ENCODE measurements at regions not wholly inside any gene's neighbourhood (a gene's known extent, or its start where the extent isn't known, plus 50 kb on each side); places are given as distances from the start of the nearest gene placed in this dataset.
A peak's percentile ranks its signal among the peaks of the same experiment; 100 is the strongest.

GRCh38 chr6:134819863-134820800, 129.8 kb downstream of the ALDH8A1 start:
- Histone ChIP-seq H3K4me3 (ENCODE audit: low read depth, low read length) (no peak overlapping the region), H3K4me2 (ENCODE audit: low read length) (no peak overlapping the region), H2AFZ (no peak overlapping the region), H3K9ac (no peak overlapping the region), H3K36me3 (ENCODE audit: control insufficient read depth, insufficient read depth, low read length) (no peaks in the 10 kb centered on the region), H3K79me2 (no peaks in the 10 kb centered on the region), H3K27ac (peak overlapping the region; percentile 7), H3K9me3 (ENCODE audit: control insufficient read depth, low read length) (no peaks in the 10 kb centered on the region), H3K4me1 (peaks cover 45% of the 10 kb centered on the region), H3K27me3 (ENCODE audit: control insufficient read depth, insufficient read depth, low read length) (no peaks in the 10 kb centered on the region)
- no peak for TF ChIP-seq CTCF (IDR thresholded peaks at IDR 0.05)

GRCh38 chr6:134819236-134819635, 130.7 kb downstream of the ALDH8A1 start:
- Histone ChIP-seq H3K9me3 (ENCODE audit: control insufficient read depth, low read length) (no peaks in the 10 kb centered on the region), H3K27ac (peak overlapping the region; percentile 7), H2AFZ (no peak overlapping the region), H3K4me3 (ENCODE audit: low read depth, low read length) (no peak overlapping the region), H3K36me3 (ENCODE audit: control insufficient read depth, insufficient read depth, low read length) (no peaks in the 10 kb centered on the region), H3K27me3 (ENCODE audit: control insufficient read depth, insufficient read depth, low read length) (no peaks in the 10 kb centered on the region), H3K79me2 (no peaks in the 10 kb centered on the region), H3K4me1 (peaks cover 45% of the 10 kb centered on the region), H3K4me2 (ENCODE audit: low read length) (no peak overlapping the region), H3K9ac (no peak overlapping the region)
- TF ChIP-seq CTCF (IDR thresholded peaks at IDR 0.05) = no peak

GRCh38 chr6:134817448-134817847, 132.5 kb downstream of the ALDH8A1 start:
- Histone ChIP-seq H3K27ac (no peak overlapping the region), H3K4me3 (ENCODE audit: low read depth, low read length) (no peak overlapping the region), H3K27me3 (ENCODE audit: control insufficient read depth, insufficient read depth, low read length) (no peaks in the 10 kb centered on the region), H3K36me3 (ENCODE audit: control insufficient read depth, insufficient read depth, low read length) (no peaks in the 10 kb centered on the region), H3K4me2 (ENCODE audit: low read length) (no peak overlapping the region), H2AFZ (no peak overlapping the region), H3K9me3 (ENCODE audit: control insufficient read depth, low read length) (no peaks in the 10 kb centered on the region), H3K9ac (no peak overlapping the region), H3K79me2 (no peaks in the 10 kb centered on the region), H3K4me1 (peaks cover 34% of the 10 kb centered on the region)
- TF ChIP-seq CTCF (IDR thresholded peaks at IDR 0.05) = no peak

GRCh38 chr6:134816780-134817179, 133.1 kb downstream of the ALDH8A1 start:
- Histone ChIP-seq H3K36me3 (ENCODE audit: control insufficient read depth, insufficient read depth, low read length) (no peaks in the 10 kb centered on the region), H3K27ac (no peak overlapping the region), H3K4me3 (ENCODE audit: low read depth, low read length) (no peak overlapping the region), H3K27me3 (ENCODE audit: control insufficient read depth, insufficient read depth, low read length) (no peaks in the 10 kb centered on the region), H2AFZ (peak overlapping the region; percentile 13), H3K4me1 (peaks cover 28% of the 10 kb centered on the region), H3K79me2 (no peaks in the 10 kb centered on the region), H3K4me2 (ENCODE audit: low read length) (no peak overlapping the region), H3K9me3 (ENCODE audit: control insufficient read depth, low read length) (no peaks in the 10 kb centered on the region), H3K9ac (no peak overlapping the region)
- TF ChIP-seq CTCF (IDR thresholded peaks at IDR 0.05) = no peak
